HCT116 (cell line): ENCODE measurements at regions not wholly inside any gene's neighbourhood (a gene's known extent, or its start where the extent isn't known, plus 50 kb on each side); places are given as distances from the start of the nearest gene placed in this dataset.

ENCODE experiments used
- ATAC-seq: fragments of 200-7000 bp; cut with Tn5 transposase; 2 replicates; pipeline ENCODE4 v1.9.1; 2020; ENCODE audit warnings: mild to moderate bottlenecking, moderate library complexity
- BruUV-seq: library from RNA; stranded (reverse); fragments of 400-500 nt; replicated peaks from 2 replicates; lab custom pipeline; 2021; lab: Mats Ljungman, UMichigan
- CTCF ChIA-PET: fragments of 300-600 bp; sonication (Branson Sonifier 250); formaldehyde crosslinking; loops from one replicate; lab custom pipeline; 2021; ENCODE audit warnings: antibody characterized with exemption; lab: Charles Lee
- POLR2A ChIA-PET: fragments of 300-600, 350-600 bp; sonication (Branson Sonifier 250); formaldehyde crosslinking; loops from one replicate; lab custom pipeline; 2021; ENCODE audit warnings: antibody characterized with exemption; lab: Charles Lee
- RAD21 ChIA-PET, 2 experiments: fragments of 300-600 bp; sonication (Branson Sonifier 250); formaldehyde crosslinking; loops; one replicate each; lab custom pipeline; 2023; ENCODE audit warnings: low total read pairs in 2 of 2; ENCODE audit not compliant: uncharacterized antibody in 2 of 2, unreplicated experiment in 2 of 2, low non-redundant PET in 1 of 2; lab: Charles Lee
- DNase-seq: peaks from one replicate; pipeline ENCODE4 v3.0.0-alpha.2; 2010; ENCODE audit warnings: low read depth, low spot score
- H2AFZ ChIP-seq: fragments of 200-600 bp; shearing (Covaris generic), sonication (generic); 2 replicates; pipeline ENCODE4 v1.6.1; 2017; ENCODE audit warnings: low read depth, mixed run types, mixed read lengths, antibody characterized with exemption, low read length; ENCODE audit not compliant: poor library complexity, severe bottlenecking
- H3K27ac ChIP-seq: 2 replicates; pipeline ENCODE4 v1.5.1; 2012; ENCODE audit warnings: low read depth, low read length
- H3K27me3 ChIP-seq: fragments of 200-600 bp; sonication (generic); 2 replicates; pipeline ENCODE4 v1.6.1; 2016; ENCODE audit warnings: mixed run types, low read length, mixed read lengths; ENCODE audit not compliant: insufficient read depth
- H3K36me3 ChIP-seq, 2 experiments: fragments of 200-500 bp in 1 of 2; fragments of 200-600 bp in 1 of 2; sonication (Bioruptor generic) in 1 of 2; sonication (generic) in 1 of 2; 2 replicates each; pipeline versions ENCODE4 v1.5.1 to v1.6.1; 2014 to 2016; ENCODE audit warnings: low read length in 2 of 2, inconsistent platforms in 1 of 2, mixed read lengths in 1 of 2, mixed run types in 1 of 2; ENCODE audit not compliant: insufficient read depth in 2 of 2, control insufficient read depth in 1 of 2
- H3K4me1 ChIP-seq, 2 experiments: fragments of 200-600 bp in 1 of 2; sonication (generic) in 1 of 2; 2 replicates each; pipeline versions ENCODE4 v1.5.1 to v1.6.1; 2012 to 2017; ENCODE audit warnings: low read length in 2 of 2, inconsistent platforms in 1 of 2, mild to moderate bottlenecking in 1 of 2, mixed read lengths in 1 of 2, mixed run types in 1 of 2, moderate library complexity in 1 of 2; ENCODE audit not compliant: insufficient read depth in 2 of 2, control insufficient read depth in 1 of 2
- H3K4me2 ChIP-seq: fragments of 200-600 bp; sonication (generic); 2 replicates; pipeline ENCODE4 v1.6.1; 2017; ENCODE audit warnings: mixed run types, low read length, mixed read lengths
- H3K4me3 ChIP-seq, 2 experiments: fragments of 200-600 bp in 1 of 2; sonication (generic) in 1 of 2; replicated peaks in 1 of 2; 2 replicates each; pipeline ENCODE4 v1.5.1; 2011 to 2016; ENCODE audit warnings: low read length in 2 of 2, control low read depth in 1 of 2, low read depth in 1 of 2, mild to moderate bottlenecking in 1 of 2, mixed read lengths in 1 of 2, mixed run types in 1 of 2
- H3K79me2 ChIP-seq: fragments of 200-600 bp; sonication (generic); 2 replicates; pipeline ENCODE4 v1.6.1; 2017; ENCODE audit warnings: mild to moderate bottlenecking, mixed run types, low read length, moderate library complexity, mixed read lengths; ENCODE audit not compliant: insufficient read depth
- H3K9ac ChIP-seq: fragments of 200-600 bp; sonication (generic); 2 replicates; pipeline ENCODE4 v1.6.1; 2016; ENCODE audit warnings: low read length, mixed read lengths
- H3K9me2 ChIP-seq: fragments of 200-600 bp; sonication (generic), shearing (Covaris generic); 2 replicates; pipeline ENCODE4 v1.6.1; 2017; ENCODE audit warnings: mixed run types, mild to moderate bottlenecking, moderate library complexity; ENCODE audit not compliant: insufficient read depth
- H3K9me3 ChIP-seq, 2 experiments: fragments of 200-500 bp in 1 of 2; fragments of 200-600 bp in 1 of 2; sonication (Bioruptor generic) in 1 of 2; sonication (generic) in 1 of 2; 2 replicates each; pipeline ENCODE4 v1.6.1; 2014 to 2017; ENCODE audit warnings: low read length in 2 of 2, mixed read lengths in 2 of 2, inconsistent platforms in 1 of 2, low read depth in 1 of 2, mild to moderate bottlenecking in 1 of 2, mixed run types in 1 of 2, moderate library complexity in 1 of 2; ENCODE audit not compliant: control insufficient read depth in 1 of 2, insufficient read depth in 1 of 2
- H4K20me1 ChIP-seq: fragments of 200-600 bp; sonication (generic), shearing (Covaris generic); 2 replicates; pipeline ENCODE4 v1.6.1; 2017; ENCODE audit warnings: mixed run types, mild to moderate bottlenecking, moderate library complexity; ENCODE audit not compliant: insufficient read depth
- ATF3 ChIP-seq: IDR thresholded peaks from 2 replicates; pipeline ENCODE4 v1.6.1; 2012
- CEBPB ChIP-seq: IDR thresholded peaks from 2 replicates; pipeline ENCODE4 v1.6.1; 2012; ENCODE audit warnings: low read depth
- EGR1 ChIP-seq: IDR thresholded peaks from 2 replicates; pipeline ENCODE4 v1.6.1; 2012; ENCODE audit warnings: low read depth
- ELF1 ChIP-seq: IDR thresholded peaks from 2 replicates; pipeline ENCODE4 v1.6.1; 2012; ENCODE audit warnings: low read depth, borderline replicate concordance
- EZH2 ChIP-seq: fragments of 200-600 bp; sonication (generic); IDR thresholded peaks from 2 replicates; pipeline ENCODE4 v1.6.1; 2017; ENCODE audit warnings: antibody characterized with exemption, mixed run types
- EZH2phosphoT487 ChIP-seq: fragments of 200-600 bp; IDR thresholded peaks from 2 replicates; pipeline ENCODE4 v1.6.1; 2018; ENCODE audit warnings: antibody characterized with exemption, borderline replicate concordance
- FOSL1 ChIP-seq: IDR thresholded peaks from 2 replicates; pipeline ENCODE4 v1.6.1; 2012; ENCODE audit warnings: low read depth
- MAX ChIP-seq: IDR thresholded peaks from 2 replicates; pipeline ENCODE4 v1.6.1; 2012
- POLR2AphosphoS5 ChIP-seq: IDR thresholded peaks from 2 replicates; pipeline ENCODE4 v1.6.1; 2011; ENCODE audit warnings: mild to moderate bottlenecking, low read depth, low read length, moderate library complexity
- RAD21 ChIP-seq: IDR thresholded peaks from 2 replicates; pipeline ENCODE4 v1.6.1; 2012; ENCODE audit warnings: low read depth, mild to moderate bottlenecking
- REST ChIP-seq: IDR thresholded peaks from 2 replicates; pipeline ENCODE4 v1.6.1; 2012; ENCODE audit warnings: low read depth
- SIN3A ChIP-seq: IDR thresholded peaks from 2 replicates; pipeline ENCODE4 v1.6.1; 2012; ENCODE audit warnings: low read depth
- SP1 ChIP-seq: IDR thresholded peaks from 2 replicates; pipeline ENCODE4 v1.6.1; 2012; ENCODE audit warnings: low read depth
- SRF ChIP-seq: IDR thresholded peaks from 2 replicates; pipeline ENCODE4 v1.6.1; 2012; ENCODE audit warnings: low read depth
- TCF7L2 ChIP-seq: IDR thresholded peaks from 2 replicates; pipeline ENCODE4 v1.7.0; 2011; ENCODE audit warnings: borderline replicate concordance, inconsistent platforms; ENCODE audit not compliant: insufficient read depth, insufficient read length; ENCODE audit errors: extremely low read depth
- YY1 ChIP-seq: IDR thresholded peaks from 2 replicates; pipeline ENCODE4 v1.6.1; 2011; ENCODE audit warnings: low read length, low read depth, moderate library complexity, mild to moderate bottlenecking; ENCODE audit not compliant: insufficient replicate concordance; ENCODE audit errors: extremely low read depth
- ZFX ChIP-seq: fragments of 450-650 bp; IDR thresholded peaks from 2 replicates; pipeline ENCODE4 v1.6.1; 2017
- ZNF274 ChIP-seq: fragments of 200-500 bp; sonication (Bioruptor generic); IDR thresholded peaks from 2 replicates; pipeline ENCODE4 v1.6.1; 2014; ENCODE audit warnings: mild to moderate bottlenecking, low read depth, low read length, inconsistent platforms
- intact Hi-C: fragments of 100-400 bp; cut with micrococcal nuclease; formaldehyde crosslinking; loops from 2 replicates; pipeline ENCODE4 v1.10.0; 2022
- TF ChIP-seq, protein P1 (sequence below): IDR thresholded peaks from 2 replicates; pipeline ENCODE4 v1.6.1; 2011; ENCODE audit warnings: mild to moderate bottlenecking, low read length, moderate library complexity; ENCODE audit not compliant: insufficient replicate concordance; ENCODE audit errors: extremely low read depth
- TF ChIP-seq, protein P2 (sequence below), 3 experiments: fragments of 200-600 bp in 1 of 3; sonication (generic) in 1 of 3; IDR thresholded peaks in 2 of 3; conservative IDR thresholded peaks in 1 of 3; 2 replicates each; pipeline ENCODE4 v1.5.1; 2012 to 2017; ENCODE audit warnings: low read depth in 2 of 3, low read length in 2 of 3, antibody characterized with exemption in 1 of 3, borderline replicate concordance in 1 of 3, control low read depth in 1 of 3, mild to moderate bottlenecking in 1 of 3, mixed read lengths in 1 of 3, mixed run types in 1 of 3, moderate library complexity in 1 of 3; ENCODE audit not compliant: insufficient read depth in 1 of 3

- CTCF ChIA-PET = interaction anchor here (0.6 kb wide), 1 partner anchor 19 kb away, joined by 3 read pairs; no protein-coding TSS in a partner anchor
- Histone ChIP-seq H3K4me3 (no peak overlapping the region), H3K36me3 (no peaks in the 10 kb centered on the region), H3K79me2 (no peaks in the 10 kb centered on the region), H3K4me2 (no peak overlapping the region), H2AFZ (no peak overlapping the region), H3K4me1 (no peaks in the 10 kb centered on the region), H3K27me3 (peaks cover 6% of the 10 kb centered on the region; the same call in 1 of the 2 replicates), H3K9ac (no peak overlapping the region), H3K27ac (no peak overlapping the region), H3K9me3 (no peaks in the 10 kb centered on the region), H3K9me2 (no peaks in the 10 kb centered on the region), H4K20me1 (no peaks in the 10 kb centered on the region)
- no TSS peak for BruUV-seq
- ATAC-seq = no peak
- TF ChIP-seq ELF1 = no peak
- no peak for TF ChIP-seq YY1
- TF ChIP-seq EZH2 = no peak
- no peak for TF ChIP-seq MAX
- TF ChIP-seq, protein P1, sequence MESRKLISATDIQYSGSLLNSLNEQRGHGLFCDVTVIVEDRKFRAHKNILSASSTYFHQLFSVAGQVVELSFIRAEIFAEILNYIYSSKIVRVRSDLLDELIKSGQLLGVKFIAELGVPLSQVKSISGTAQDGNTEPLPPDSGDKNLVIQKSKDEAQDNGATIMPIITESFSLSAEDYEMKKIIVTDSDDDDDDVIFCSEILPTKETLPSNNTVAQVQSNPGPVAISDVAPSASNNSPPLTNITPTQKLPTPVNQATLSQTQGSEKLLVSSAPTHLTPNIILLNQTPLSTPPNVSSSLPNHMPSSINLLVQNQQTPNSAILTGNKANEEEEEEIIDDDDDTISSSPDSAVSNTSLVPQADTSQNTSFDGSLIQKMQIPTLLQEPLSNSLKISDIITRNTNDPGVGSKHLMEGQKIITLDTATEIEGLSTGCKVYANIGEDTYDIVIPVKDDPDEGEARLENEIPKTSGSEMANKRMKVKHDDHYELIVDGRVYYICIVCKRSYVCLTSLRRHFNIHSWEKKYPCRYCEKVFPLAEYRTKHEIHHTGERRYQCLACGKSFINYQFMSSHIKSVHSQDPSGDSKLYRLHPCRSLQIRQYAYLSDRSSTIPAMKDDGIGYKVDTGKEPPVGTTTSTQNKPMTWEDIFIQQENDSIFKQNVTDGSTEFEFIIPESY = no peak
- no peak for TF ChIP-seq REST
- no peak for TF ChIP-seq FOSL1
- TF ChIP-seq EGR1 = no peak
- TF ChIP-seq TCF7L2 = no peak
- no peak for TF ChIP-seq EZH2phosphoT487
- no peak for TF ChIP-seq SP1
- no peak for TF ChIP-seq CEBPB
- no peak for TF ChIP-seq SIN3A
- no peak for TF ChIP-seq RAD21
- TF ChIP-seq ATF3 = no peak
- no peak for TF ChIP-seq ZNF274
- TF ChIP-seq SRF = no peak
- TF ChIP-seq POLR2AphosphoS5 = no peak
- TF ChIP-seq ZFX = no peak
- TF ChIP-seq, protein P2, sequence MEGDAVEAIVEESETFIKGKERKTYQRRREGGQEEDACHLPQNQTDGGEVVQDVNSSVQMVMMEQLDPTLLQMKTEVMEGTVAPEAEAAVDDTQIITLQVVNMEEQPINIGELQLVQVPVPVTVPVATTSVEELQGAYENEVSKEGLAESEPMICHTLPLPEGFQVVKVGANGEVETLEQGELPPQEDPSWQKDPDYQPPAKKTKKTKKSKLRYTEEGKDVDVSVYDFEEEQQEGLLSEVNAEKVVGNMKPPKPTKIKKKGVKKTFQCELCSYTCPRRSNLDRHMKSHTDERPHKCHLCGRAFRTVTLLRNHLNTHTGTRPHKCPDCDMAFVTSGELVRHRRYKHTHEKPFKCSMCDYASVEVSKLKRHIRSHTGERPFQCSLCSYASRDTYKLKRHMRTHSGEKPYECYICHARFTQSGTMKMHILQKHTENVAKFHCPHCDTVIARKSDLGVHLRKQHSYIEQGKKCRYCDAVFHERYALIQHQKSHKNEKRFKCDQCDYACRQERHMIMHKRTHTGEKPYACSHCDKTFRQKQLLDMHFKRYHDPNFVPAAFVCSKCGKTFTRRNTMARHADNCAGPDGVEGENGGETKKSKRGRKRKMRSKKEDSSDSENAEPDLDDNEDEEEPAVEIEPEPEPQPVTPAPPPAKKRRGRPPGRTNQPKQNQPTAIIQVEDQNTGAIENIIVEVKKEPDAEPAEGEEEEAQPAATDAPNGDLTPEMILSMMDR (IDR thresholded peaks at IDR 0.05 in 2 of 3, conservative IDR thresholded peaks at IDR 0.05 in 1 of 3; ENCODE audit: borderline replicate concordance in 1 of 3, insufficient read depth in 1 of 3, low read depth in 2 of 3, low read length in 2 of 3) = no peak
- intact Hi-C loops = no loop called here
- RAD21 ChIA-PET = no interaction called here
- no peak for DNase-seq
- POLR2A ChIA-PET = no interaction called here
Measured at GRCh38 chr17:21500064-21500463, 123.9 kb downstream of the KCNJ12 start.
